ENCODE measurements at regions not wholly inside any gene's neighbourhood (a gene's known extent, or its start where the extent isn't known, plus 50 kb on each side); places are given as distances from the start of the nearest gene placed in this dataset.
A peak's percentile ranks its signal among the peaks of the same experiment; 100 is the strongest.

- peak overlapping the region; percentile 99 for H3K14ac ChIP-seq (replicated peaks; ENCODE audit: low read depth, low read length)
- H4K5ac ChIP-seq (ENCODE audit: low read depth, low read length), result peak overlapping the region; percentile 99
- H2BK120ac ChIP-seq (ENCODE audit: low read depth, low read length), result peak overlapping the region; percentile 100
- in situ Hi-C loops (cut with MboI; ENCODE audit: low sequenced_read_pairs), result loop anchor here (25.0 kb wide), 1 partner anchor 1341 kb away; no protein-coding TSS in a partner anchor
- intact Hi-C loops (cut with micrococcal nuclease), result loop anchor here (5.0 to 10.0 kb wide), 4 partner anchors 121 to 299 kb away; partner anchors contain the start of gene FGF9
- H4K91ac ChIP-seq (ENCODE audit: insufficient read depth, low read depth, low read length), result peak overlapping the region; percentile 99
- H4K20me1 ChIP-seq (ENCODE audit: insufficient read depth, low read length), result no peaks in the 10 kb centered on the region
- peak overlapping the region; percentile 5 for H2AFZ ChIP-seq (replicated peaks; ENCODE audit: low read length, poor library complexity)
- BruUV-seq (replicated peaks), result no TSS peak
- dilution Hi-C loops (cut with HindIII; ENCODE audit: low sequenced_read_pairs, unreplicated experiment), result no loop called here
- H3K9me1 ChIP-seq (ENCODE audit: insufficient read depth, low read length), result peaks cover 25% of the 10 kb centered on the region
- peak overlapping the region; percentile 100 for H2AK5ac ChIP-seq (ENCODE audit: low read depth, low read length)
- H2BK15ac ChIP-seq (ENCODE audit: low read depth, low read length), result peak overlapping the region; percentile 99
- ChIA-PET CTCF (no interaction called here), POLR2A (ENCODE audit: unreplicated experiment) (no interaction called here)
- TF ChIP-seq POLR2A (IDR thresholded peaks at IDR 0.05; ENCODE audit: low read depth, low read length), result no peak
- no peak for TF ChIP-seq CHD1 (IDR thresholded peaks at IDR 0.05; ENCODE audit: low read depth, low read length)
- no peak for TF ChIP-seq SMC3 (IDR thresholded peaks at IDR 0.05; ENCODE audit: low read depth, low read length)
- TF ChIP-seq MXI1 (IDR thresholded peaks at IDR 0.05; ENCODE audit: borderline replicate concordance, low read depth, low read length), result no peak
- no peak for TF ChIP-seq USF2 (IDR thresholded peaks at IDR 0.05; ENCODE audit: low read depth, low read length)
- TF ChIP-seq MAZ (IDR thresholded peaks at IDR 0.05; ENCODE audit: borderline replicate concordance, low read depth, low read length), result no peak
- no peak for TF ChIP-seq MAFK (IDR thresholded peaks at IDR 0.05; ENCODE audit: low read depth, low read length)
- TF ChIP-seq CEBPB (IDR thresholded peaks at IDR 0.05; ENCODE audit: low read depth, low read length), result no peak
- no peak for TF ChIP-seq RAD21 (IDR thresholded peaks at IDR 0.05; ENCODE audit: low read length)
- TF ChIP-seq NFE2L2 (IDR thresholded peaks at IDR 0.05; ENCODE audit: low read depth, low read length), result no peak
- no peak for TF ChIP-seq RCOR1 (IDR thresholded peaks at IDR 0.05; ENCODE audit: insufficient replicate concordance, low read length)
- TF ChIP-seq CTCF (conservative IDR thresholded peaks at IDR 0.05; ENCODE audit: low read depth, low read length), result no peak
- TF ChIP-seq FOS (IDR thresholded peaks at IDR 0.05; ENCODE audit: low read depth, low read length), result no peak
- no peak for TF ChIP-seq ELK1 (IDR thresholded peaks at IDR 0.05; ENCODE audit: borderline replicate concordance, low read depth, low read length)
- TF ChIP-seq BHLHE40 (IDR thresholded peaks at IDR 0.05; ENCODE audit: low read depth, low read length), result no peak
- peak overlapping the region; percentile 91; the same call in 1 of the 2 replicates for H3K56ac ChIP-seq (ENCODE audit: extremely low read depth, insufficient read depth, low read length)
- no peak overlapping the region for H3K9ac ChIP-seq (ENCODE audit: low read depth, low read length)
- H3K23ac ChIP-seq (ENCODE audit: low read depth, low read length), result peak overlapping the region; percentile 99
- H3K4me2 ChIP-seq (ENCODE audit: low read depth, low read length), result no peak overlapping the region
- H2AK9ac ChIP-seq (replicated peaks; ENCODE audit: low read depth, low read length, poor library complexity), result peak overlapping the region; percentile 77
- peak overlapping the region; percentile 100 for H2BK20ac ChIP-seq (ENCODE audit: low read depth, low read length)
- peak overlapping the region; percentile 98 for H3K18ac ChIP-seq (ENCODE audit: low read depth, low read length)
- 100% methylated on average over 1 to 3 of the region's 4 CpGs for WGBS, 2 experiments (ENCODE audit: extremely low coverage in 2 of 2, insufficient read length in 1 of 2)
- H3K9me3 ChIP-seq (ENCODE audit: control insufficient read depth, insufficient read depth, low read length), result no peaks in the 10 kb centered on the region
- peak overlapping the region; percentile 90 to 100 for H4K8ac ChIP-seq (ENCODE audit: low read depth in 2 of 2, low read length in 2 of 2)
- peaks cover 0 to 15% of the 10 kb centered on the region in 2 experiments; a peak in 1 of 4 replicates for H3K79me1 ChIP-seq (ENCODE audit: low read depth in 1 of 2, low read length in 2 of 2)
- H3K4me3 ChIP-seq (ENCODE audit: insufficient read depth, low read depth, low read length), result no peak overlapping the region
- peak overlapping the region; percentile 91; the same call in 1 of the 2 replicates for H3K27ac ChIP-seq (ENCODE audit: insufficient read depth, low read length)
- ATAC-seq (ENCODE audit: low read depth) (no peak), DNase-seq (no peak)
- H3K4me1 ChIP-seq (ENCODE audit: control insufficient read depth, insufficient read depth, low read length), result peaks cover 25% of the 10 kb centered on the region
- peak overlapping the region; percentile 100 for H3K4ac ChIP-seq (ENCODE audit: low read depth, low read length)
- H3K36me3 ChIP-seq (ENCODE audit: control insufficient read depth, insufficient read depth, low read length), result no peaks in the 10 kb centered on the region
- peak overlapping the region; percentile 99 for H2BK5ac ChIP-seq (ENCODE audit: low read depth, low read length, poor library complexity, severe bottlenecking)
- no peaks in the 10 kb centered on the region for H3K27me3 ChIP-seq (ENCODE audit: control insufficient read depth, insufficient read depth, low read length)
These were observed 300.0 kb downstream of the FGF9 start for GRCh38 chr13:21970918-21971317.
